DMS 273 (cell line): ENCODE measurements at regions not wholly inside any gene's neighbourhood (a gene's known extent, or its start where the extent isn't known, plus 50 kb on each side); places are given as distances from the start of the nearest gene placed in this dataset.
A peak's percentile ranks its signal among the peaks of the same experiment; 100 is the strongest.
"Not testable (repeated sequence)": the region's sequence is repeated elsewhere in the genome, so short reads cannot be mapped to it uniquely, and the experiment has no call there.

Experiments used
- DNase-seq: peaks from one replicate; lab custom pipeline; 2025; ENCODE audit not compliant: unreplicated experiment; lab: John Stamatoyannopoulos, UW

DNA sequence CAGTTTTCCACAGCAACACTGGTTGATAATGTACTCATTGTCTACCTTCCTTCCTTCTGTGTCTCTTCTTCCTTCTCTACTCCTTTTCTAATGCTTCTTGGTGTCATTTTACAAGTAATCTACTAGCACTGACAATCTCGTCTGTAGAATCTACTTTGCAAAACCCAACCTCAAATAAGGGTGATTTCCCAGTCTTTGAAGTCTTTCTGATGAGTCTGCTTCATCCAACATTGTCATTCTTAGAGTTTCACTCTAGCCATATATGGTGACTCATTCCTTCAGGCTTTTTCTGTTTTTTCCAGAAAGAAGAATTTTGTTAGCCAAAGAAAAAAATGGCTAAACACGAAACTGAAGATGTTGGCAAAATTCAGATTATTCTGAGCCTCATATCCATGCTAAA lies 288.7 kb downstream of the MBD2 start:
- no peak for DNase-seq

DNA sequence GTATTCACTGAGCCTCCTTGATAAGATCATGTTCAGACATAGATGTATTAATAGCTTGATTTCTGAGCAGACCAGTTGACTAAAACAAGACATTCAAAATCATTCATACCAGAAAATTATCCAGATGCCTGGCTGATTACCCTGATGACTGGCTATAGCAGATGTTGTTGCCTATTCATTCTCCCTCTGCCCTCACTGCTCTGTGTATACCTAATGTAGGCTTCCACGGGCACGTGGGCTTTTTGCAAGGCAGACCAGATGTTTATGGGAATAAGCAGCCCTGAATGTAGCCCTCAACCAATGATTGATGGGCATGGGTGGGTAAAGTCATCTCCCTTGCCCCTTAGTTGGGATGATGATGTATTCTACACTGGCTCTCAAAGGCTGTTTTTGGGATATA lies 289.1 kb downstream of the MBD2 start:
- peak; percentile 69 for DNase-seq

DNA sequence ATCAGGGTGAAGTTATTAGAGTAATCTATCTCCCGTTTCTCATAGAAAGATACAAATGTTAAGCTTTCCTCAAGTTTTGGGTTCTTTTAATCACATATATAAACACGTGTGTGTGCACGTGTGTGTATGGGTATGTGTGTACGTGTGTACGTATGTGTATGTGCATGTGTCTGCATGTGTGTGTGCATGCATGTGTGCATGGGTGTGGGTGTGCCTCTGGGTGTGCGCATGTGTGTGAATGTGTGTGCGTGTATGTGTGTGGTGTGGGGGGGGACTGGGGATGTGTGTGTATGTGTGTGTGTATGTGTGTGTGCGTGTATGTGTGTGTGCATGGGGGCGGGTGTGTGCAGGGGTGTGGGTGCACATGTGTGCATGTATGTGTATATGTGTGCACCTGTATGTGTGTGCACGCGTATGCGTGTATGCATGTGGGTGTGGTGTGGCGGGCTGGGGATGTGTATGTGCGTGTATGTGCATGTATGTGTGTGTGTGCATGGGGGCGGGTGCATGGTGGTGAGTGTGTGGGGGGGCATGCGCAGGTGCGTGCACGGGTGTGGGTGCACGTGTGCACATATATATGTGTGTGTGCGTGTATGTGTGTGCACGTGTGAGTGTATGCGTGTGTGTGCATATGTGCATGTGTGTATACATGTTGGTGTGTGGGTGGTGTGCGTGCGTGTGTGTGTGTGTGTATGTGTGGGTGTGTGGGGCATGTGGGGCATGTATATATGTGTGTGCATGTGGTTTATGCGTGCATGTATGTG lies 304.0 kb downstream of the MBD2 start:
- DNase-seq, result no peak

DNA sequence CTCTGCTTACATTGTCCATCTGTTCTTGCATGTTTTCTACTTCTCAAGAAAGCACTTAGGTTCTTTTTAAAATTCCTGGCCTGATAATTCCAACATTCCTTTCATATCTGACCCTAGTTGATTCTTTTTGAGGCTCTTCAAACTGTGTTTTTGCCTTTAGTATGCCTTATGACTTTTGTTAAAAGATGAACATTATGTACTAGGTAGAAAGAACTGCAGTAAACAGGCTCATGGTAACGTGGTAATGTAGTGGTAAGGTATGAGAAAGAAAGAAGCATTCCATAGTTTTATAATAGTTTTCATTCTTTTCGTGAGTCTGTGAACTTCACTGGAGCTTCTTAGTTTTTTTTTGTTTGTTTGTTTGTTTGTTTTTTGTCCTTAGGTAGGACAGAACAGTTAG lies 306.4 kb downstream of the MBD2 start:
- DNase-seq, result no peak

DNA sequence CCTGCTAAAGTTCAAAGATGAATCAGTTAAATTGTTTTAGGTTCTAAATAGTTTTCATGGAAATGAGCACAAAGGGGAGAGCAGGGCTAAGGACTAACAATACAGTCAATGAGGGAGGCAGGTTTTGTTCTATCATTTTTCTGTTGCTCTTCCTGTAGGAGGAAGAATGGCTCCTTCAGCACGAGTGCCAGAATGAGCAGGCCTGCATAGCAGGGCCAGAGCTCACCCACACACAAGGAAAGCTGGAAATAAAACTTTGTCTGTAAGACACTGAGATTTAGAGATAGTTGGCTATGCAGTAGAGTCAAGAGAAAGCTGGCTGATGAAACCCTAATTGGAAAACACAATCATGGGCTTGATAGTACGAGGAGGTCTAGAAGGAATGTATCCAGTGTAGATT lies 313.3 kb downstream of the MBD2 start:
- DNase-seq, result no peak

DNA sequence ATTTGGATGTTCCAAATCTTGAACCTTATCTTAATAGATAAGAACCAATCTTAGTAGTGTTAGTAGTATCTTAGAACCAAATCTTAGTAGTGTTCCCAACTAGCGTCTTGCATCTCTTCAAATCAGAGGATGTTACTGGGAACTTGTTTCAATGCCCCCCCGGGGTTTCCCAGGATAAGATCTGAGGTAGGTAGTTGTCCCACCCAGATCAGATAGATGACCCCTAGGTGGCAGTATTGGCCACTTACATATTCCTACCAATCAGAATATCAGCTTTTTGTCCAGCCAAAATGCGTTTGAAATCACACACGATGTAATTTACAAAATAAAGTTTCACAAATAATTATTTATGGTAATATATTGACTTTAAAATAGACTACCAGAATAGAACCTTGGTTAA lies 314.8 kb downstream of the MBD2 start:
- peak; percentile 34 for DNase-seq

DNA sequence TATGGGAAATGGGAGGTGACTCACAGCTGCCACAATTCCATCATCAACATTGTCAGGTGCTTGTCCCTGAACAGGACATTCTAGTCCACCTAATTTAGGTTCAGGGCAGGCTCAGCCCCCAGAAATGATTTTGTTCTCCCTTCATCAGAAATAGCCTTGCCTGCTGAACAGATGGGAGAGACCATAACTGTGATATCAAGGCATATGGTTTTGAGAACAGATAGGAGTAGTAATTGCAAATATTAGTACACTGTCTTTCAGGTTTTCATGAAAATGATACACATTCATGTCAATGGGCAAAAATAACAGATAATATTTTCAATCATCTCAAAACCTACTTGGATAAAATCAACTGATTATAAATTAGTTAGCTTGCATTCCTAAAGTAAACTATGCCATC lies 316.5 kb downstream of the MBD2 start:
- DNase-seq, result peak; percentile 22

DNA sequence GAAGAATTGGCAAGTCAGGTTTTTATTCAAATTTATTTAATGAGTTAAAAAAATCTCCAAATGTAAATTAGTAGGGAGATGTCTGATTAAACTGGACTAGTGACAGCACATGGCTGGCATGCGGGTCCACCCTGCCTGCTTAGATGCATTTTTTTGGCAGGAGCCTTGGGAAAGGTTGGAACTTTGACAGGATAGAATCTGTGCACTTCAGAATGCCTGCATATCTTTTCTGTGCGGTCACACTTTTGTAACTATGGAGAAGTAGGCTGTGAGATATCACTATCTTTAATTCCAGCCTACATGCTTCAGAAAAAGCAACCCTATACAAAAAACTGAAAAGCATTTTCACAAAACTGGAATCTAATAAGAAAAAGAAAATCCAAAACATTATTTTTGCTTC lies 317.8 kb downstream of the MBD2 start:
- peak; percentile 38 for DNase-seq

DNA sequence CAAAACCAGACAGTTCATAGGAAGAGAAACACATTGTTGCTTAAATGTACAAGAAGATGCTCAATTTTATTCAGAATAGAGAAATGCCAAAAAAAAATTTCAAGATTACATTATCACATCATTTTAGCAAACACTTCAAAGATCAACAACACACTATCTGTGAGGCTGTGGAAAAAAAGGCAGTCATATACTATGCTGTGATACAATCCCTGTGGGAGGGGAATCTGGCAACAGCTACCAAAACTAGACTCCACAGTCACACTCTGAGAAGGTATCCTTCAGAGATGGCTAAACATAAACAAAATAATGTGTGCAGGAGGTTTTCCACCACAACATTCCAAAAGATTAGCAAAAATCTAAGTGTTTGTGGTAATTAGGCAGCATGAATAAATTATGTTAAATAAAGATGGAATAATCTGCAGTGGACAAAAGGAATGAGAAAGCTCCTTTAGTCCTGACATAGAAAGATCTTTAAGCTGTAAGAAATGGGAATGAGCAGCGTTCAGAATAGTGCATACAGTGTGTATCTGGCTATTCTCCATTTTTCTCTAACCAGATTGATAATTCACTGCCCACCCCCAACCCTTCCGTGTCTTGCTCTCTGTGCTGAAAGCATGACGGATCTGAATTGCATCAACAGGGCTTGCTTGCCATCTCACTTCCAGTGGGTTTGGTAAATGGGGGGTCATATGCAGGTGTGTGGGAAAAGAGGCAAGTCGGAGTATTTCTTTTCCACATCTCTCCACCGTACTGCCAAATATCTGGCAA lies 329.6 kb downstream of the MBD2 start:
- no peak for DNase-seq

DNA sequence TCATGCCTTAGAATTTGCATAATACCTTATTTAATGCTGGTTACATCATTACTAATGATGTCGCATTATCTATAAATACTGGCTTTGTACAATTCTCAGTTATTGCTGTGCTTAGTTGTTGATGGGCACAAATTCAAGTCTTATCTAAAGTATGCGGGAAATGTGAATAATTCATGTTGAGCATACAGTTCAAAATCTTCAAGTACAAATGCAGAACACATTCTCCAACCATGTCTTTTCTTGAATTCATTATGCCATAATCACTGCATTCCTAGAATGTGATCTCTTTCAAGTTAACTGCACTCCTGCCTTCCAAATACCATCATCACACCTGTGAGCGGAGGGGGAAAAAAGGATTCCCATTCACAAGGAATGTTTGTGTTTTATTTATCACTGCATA lies 337.0 kb downstream of the MBD2 start:
- DNase-seq, result no peak

DNA sequence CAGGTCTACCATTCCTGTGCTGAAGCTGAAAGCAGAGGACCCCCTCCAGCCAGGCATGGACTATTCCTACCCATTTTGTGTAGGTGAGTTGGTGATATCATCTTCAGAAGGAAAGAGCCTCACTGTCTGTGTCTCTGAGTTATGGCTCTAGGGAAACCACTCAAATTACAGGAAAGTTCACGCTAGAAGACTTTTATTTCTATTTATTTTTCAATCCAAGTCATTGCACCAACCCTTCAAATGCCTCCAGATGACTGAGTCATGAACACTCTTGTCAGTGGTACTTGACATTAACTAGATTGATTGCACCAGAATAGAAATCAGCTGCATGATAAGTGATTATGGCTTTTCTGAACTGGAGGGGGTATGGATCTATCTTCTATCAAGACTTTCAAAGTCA lies 338.4 kb downstream of the MBD2 start:
- DNase-seq, result no peak

DNA sequence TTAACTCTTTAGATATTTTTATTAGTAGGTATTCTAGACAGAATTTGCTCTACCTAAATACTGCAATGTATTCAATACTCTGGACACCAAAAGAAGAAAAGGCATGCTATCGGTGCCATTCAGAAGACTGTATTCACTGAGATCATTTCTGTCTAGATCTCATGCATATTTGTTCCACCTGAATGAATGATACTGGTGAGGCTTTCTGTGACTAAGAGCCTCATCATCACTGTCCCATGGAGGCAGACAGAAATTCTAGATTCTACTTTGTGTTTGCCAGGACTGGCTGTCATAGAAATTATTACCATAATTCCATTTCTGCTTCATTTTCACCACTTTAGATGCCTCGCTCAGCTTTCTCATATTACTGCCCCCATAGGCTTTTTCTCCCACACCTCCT lies 340.7 kb downstream of the MBD2 start:
- DNase-seq, result no peak

DNA sequence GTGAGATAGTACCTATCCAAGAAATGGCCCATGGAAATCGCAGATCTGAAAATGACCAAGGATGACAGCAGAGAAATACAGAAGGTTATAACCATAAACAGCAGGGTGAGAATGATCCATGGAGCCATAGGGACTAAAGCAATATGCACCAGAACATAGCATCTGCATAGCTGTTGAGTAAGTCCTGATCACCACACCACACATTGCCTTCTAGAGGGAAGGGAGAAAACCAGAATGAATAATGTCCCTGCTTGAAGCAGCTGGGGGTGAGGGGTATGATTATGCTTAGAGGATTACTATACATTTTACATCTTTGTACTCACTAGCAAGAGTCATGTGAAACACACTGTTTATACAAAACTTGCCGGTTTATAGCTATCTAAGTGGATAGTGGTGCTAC lies 350.4 kb downstream of the MBD2 start:
- DNase-seq, result no peak

DNA sequence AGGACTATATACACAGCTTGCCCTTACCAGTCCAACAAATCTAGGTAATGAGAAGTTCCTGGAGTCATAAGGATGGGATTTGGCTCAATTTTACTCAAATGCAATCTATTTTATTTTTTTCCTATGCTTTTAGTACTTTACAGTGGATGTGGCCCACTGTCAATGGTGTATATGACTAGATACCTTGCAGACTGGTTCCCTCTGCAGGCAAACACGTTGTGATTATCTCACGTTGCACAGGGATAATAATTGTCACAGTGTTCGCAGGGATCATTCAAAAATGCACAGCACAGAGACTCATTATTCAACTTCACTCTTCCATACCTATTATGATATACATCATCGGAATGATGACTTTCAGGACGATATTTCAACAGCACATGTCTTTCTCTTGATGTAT lies 359.7 kb downstream of the MBD2 start:
- peak; percentile 12 for DNase-seq

DNA sequence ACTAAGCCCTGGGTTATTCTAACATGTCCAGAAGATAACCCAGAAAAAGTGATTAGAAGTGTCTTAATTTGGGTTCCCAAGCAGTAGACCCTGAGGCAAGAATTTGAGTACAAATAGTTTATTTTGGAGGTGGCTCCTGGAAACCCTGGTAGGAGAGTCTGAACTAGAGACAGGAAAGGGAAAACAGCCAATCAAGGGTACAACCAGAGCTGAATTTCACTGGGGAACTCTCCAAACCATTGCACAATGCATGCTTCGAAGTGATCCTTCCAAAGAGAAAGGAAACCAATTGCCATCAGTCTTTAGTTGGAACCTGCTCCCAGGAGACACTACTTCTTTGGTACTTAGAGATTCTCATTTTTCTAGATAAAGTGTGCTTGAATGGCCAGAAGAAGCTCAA lies 361.5 kb downstream of the MBD2 start:
- no peak for DNase-seq

DNA sequence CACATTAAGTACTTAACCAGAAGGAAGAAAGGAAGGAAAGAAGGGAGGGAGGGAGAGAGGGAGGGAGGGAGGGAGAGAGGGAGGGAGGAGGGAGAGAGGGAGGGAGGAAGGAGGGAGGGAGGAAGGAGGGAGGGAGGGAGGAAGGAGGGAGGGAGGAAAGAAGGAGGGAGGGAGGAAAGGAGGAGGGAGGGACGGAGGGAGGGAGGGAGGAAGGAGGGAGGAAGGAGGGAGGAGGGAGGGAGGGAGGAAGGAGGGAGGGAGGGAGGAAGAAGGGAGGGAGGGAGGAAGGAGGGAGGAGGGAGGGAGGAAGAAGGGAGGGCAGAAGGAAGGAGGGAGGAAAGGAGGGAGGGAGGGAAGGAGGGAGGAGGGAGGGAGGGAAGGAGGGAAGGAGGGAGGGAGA lies 363.3 kb downstream of the MBD2 start:
- no peak for DNase-seq

DNA sequence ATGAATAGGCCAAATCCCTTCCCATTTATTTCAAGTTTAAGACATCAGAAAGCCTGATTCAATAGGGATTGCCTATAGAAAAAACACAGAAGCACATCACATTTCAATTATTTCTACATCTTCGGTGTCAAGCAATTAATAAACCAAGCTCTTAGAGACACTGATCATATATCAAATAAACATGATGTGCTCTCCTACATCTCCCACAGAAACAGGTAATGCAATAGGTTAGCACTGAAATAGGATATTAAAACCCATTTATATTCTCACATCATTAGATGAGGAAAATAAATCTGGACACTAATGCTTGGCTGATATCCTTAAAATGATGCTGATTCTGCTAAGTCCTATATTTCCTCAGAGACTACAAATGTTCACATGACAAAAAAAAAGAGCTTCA lies 364.7 kb downstream of the MBD2 start:
- DNase-seq, result no peak

DNA sequence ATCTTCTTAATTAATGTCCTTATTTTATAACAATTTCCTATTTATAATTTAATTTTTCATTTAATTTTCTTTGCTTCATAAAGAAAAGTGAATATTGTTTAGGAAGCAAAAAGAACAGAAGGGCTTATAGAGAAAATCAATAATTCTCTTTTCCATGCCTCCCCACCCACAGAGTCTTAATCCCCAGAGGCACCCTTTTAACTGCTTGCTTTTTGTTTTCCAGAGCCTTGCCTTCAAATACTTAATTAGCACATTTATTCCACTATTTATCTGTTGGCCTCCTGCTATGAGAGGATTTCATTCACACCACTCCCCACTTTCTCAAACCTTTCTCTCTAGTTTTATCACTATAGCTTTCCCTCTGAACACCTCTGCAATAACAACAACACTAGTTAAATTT lies 373.6 kb downstream of the MBD2 start:
- no peak for DNase-seq

DNA sequence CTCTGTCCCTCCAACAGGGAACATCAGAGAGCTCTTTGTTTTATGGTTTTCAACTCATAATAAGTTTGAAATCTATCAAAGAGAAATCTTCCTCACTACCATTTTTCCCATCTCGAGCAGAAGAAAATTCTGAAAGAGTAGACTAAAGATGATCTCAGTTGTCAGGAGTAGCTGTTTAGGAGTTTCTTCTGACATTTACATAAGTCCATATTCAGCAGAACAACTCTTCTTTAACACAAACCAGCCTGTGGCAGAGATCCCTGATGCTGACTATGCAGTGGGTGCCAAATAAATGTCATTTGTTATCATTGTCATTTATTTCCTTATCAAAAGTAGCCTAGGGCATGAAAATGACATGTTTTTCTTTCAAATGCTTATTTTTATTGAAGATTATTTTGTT lies 380.7 kb downstream of the MBD2 start:
- no peak for DNase-seq

DNA sequence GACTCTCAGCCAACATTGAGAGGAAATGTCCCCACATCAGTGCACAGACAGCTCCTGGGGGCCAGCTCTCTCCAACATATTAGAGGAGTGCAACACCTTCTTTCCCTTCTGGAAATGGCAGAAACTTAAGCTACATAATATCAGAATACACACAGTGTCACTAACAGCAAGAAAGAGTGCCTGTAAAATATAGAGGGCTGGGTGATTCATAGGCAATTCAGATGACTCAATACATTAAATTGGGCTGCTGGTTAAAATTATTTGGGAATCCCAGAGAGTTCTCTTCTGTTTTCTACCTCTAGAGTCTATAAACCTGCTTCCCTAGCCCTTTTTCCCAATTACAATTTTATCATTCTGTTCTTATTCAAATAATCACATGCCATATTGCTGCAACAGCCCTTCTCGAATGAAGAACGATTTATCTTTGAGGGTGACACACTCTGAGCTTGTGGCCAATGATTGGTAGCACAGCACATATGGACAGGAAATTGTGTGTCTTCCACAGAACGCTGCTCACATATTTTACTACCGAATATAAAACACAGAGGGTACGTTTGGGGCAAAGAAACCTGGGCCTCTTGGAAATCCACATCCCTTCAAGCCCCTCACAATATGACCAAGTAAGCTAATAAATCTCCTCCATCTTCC lies 381.2 kb downstream of the MBD2 start:
- no peak for DNase-seq

DNA sequence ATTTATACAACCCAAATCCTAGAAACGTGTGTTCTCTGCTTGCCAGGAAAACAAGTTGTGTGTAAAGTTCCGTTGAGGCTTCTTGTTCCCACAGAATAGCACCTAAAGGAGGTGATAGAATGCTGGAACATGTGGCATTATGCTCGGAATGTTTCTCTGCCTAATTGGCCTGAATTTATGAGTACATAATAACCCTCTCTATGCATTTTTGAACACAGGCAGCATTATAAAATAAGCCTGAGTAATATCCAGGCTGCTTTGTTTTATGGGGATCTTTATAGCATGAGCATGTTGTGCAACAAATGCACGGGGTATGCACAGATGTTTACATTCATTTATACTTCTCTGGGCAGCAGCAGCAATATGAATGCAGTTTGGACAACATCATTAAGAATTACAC lies 385.7 kb downstream of the MBD2 start:
- DNase-seq, result peak; percentile 26

DNA sequence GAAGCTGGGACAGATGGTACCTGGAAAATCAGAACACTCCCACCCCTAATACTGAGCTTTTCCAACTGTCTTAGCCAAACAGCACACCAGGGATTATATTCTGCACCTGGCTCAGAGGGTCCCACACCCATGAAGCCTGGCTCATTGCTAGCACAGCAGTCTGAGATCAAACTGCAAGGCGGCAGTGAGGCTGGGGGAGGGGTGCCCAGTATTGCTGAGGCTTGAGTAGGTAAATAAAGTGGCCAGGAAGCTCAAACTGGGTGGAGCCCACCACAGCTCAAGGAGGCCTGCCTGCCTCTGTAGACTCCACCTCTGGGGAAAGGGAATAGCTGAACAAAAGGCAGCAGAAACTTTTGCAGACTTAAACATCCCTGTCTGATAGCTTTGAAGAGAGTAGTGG lies 403.3 kb downstream of the MBD2 start:
- not testable (repeated sequence) for DNase-seq
